Kidney (tissue), 13 donors: ENCODE measurements at regions not wholly inside any gene's neighbourhood (a gene's known extent, or its start where the extent isn't known, plus 50 kb on each side); places are given as distances from the start of the nearest gene placed in this dataset.

ENCODE experiments used
- DNase-seq, 5 donors: peaks; one replicate each; pipeline ENCODE4 v3.0.0-alpha.2; 2013 to 2020
- FAIRE-seq: peaks from 2 replicates; lab custom pipeline; 2012; peaks lifted over from hg19 to GRCh38; lab: Jason Lieb, UNC
- H3K27ac ChIP-seq, 2 donors: one replicate each; pipeline ENCODE4 v1.7.0; 2013; ENCODE audit warnings: low read depth in 2 of 2, low read length in 2 of 2, inconsistent platforms in 1 of 2
- H3K27me3 ChIP-seq: one replicate; pipeline ENCODE4 v1.7.1; 2013; ENCODE audit warnings: low read length, inconsistent platforms; ENCODE audit not compliant: control insufficient read depth, insufficient read depth
- H3K36me3 ChIP-seq, 3 donors: one replicate each; pipeline versions ENCODE4 v1.7.0 to v1.7.1; 2013; ENCODE audit warnings: low read length in 3 of 3, control low read depth in 1 of 3, inconsistent platforms in 1 of 3; ENCODE audit not compliant: insufficient read depth in 3 of 3, control insufficient read depth in 2 of 3
- H3K4me1 ChIP-seq, 3 donors: one replicate each; pipeline versions ENCODE4 v1.7.0 to v1.7.1; 2013; ENCODE audit warnings: low read length in 3 of 3, inconsistent platforms in 1 of 3, low read depth in 1 of 3; ENCODE audit not compliant: control insufficient read depth in 2 of 3, insufficient read depth in 2 of 3
- H3K4me3 ChIP-seq, 3 donors: one replicate each; pipeline versions ENCODE4 v1.7.0 to v1.8.1; 2013; ENCODE audit warnings: low read length in 3 of 3, control low read depth in 1 of 3, inconsistent platforms in 1 of 3
- H3K9ac ChIP-seq, 3 donors: one replicate each; pipeline versions ENCODE4 v1.7.0 to v1.7.1; 2013; ENCODE audit warnings: low read length in 3 of 3, control low read depth in 1 of 3, inconsistent platforms in 1 of 3
- H3K9me3 ChIP-seq, 3 donors: one replicate each; pipeline versions ENCODE4 v1.7.0 to v1.7.1; 2013; ENCODE audit warnings: low read length in 3 of 3, control low read depth in 1 of 3, inconsistent platforms in 1 of 3; ENCODE audit not compliant: control insufficient read depth in 2 of 3, insufficient read depth in 1 of 3
- intact Hi-C: fragments of 100-400 bp; cut with DNase I; formaldehyde crosslinking; loops from one replicate; pipeline ENCODE4 v1.11.1; 2022
- TF ChIP-seq, protein P1 (sequence below): IDR thresholded peaks from 3 replicates; pipeline ENCODE4 v1.5.1; 2012; ENCODE audit warnings: mild to moderate bottlenecking, moderate library complexity, borderline replicate concordance; ENCODE audit not compliant: insufficient read depth; ENCODE audit errors: extremely low read depth
- donor health status: control.
- donor health status: control.
- donor health status: control.
- donor health status: control.
- donor health status: control.
- donor health status: DM: yes; HTN: yes; CAD: no.
- donor health status: Normal renal cell carcinoma (clear cell type).

DNA sequence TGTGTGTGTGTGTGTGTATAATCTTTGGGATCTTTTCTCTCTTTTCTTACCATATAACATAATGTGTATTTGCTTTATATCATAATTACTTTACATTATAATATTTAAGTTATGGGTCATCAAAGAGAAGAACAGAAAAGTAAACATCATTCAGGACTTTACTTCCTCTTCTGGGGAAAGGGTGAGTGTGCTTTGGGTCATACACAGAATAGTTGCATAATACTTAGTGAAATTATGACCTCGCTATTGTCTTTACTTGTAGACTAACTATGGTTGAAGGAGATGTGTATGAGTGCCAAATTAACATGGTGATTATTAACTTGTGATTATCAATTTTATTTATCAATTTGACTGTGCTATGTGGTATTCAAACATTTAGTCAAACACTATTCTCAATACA, 1086.9 kb downstream of the DIPK2A start:
- intact Hi-C loops, result no loop called here
- Histone ChIP-seq H3K36me3 (no peaks in the 10 kb centered on the region), H3K9me3 (peaks cover 0 to 2% (median 0%) of the 10 kb centered on the region in 3 donors), H3K4me3 (no peak overlapping the region), H3K9ac (no peak overlapping the region), H3K4me1 (no peaks in the 10 kb centered on the region), H3K27ac (no peak overlapping the region), H3K27me3 (no peaks in the 10 kb centered on the region)
- DNase-seq (no peak), FAIRE-seq (no peak)
- TF ChIP-seq, protein P1, sequence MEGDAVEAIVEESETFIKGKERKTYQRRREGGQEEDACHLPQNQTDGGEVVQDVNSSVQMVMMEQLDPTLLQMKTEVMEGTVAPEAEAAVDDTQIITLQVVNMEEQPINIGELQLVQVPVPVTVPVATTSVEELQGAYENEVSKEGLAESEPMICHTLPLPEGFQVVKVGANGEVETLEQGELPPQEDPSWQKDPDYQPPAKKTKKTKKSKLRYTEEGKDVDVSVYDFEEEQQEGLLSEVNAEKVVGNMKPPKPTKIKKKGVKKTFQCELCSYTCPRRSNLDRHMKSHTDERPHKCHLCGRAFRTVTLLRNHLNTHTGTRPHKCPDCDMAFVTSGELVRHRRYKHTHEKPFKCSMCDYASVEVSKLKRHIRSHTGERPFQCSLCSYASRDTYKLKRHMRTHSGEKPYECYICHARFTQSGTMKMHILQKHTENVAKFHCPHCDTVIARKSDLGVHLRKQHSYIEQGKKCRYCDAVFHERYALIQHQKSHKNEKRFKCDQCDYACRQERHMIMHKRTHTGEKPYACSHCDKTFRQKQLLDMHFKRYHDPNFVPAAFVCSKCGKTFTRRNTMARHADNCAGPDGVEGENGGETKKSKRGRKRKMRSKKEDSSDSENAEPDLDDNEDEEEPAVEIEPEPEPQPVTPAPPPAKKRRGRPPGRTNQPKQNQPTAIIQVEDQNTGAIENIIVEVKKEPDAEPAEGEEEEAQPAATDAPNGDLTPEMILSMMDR, result no peak

DNA sequence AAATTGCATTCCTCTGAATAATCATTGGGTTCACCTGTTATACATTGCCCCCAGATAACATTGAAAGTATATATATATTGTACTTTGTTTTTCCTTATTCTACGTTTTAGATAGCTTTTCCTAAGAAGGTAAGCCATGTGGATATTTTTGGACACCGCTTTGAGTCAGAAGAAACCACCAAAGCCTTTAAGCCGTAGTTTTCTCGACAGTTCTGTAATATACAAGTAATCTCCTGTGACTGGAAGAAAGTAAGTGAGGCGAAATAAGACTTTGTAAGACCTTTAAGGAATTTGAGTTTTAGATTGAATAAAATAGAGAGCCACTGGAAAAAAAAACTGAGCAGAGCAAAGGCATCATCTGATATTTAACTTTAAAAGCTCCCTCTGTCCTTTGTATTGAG, 1092.0 kb downstream of the DIPK2A start:
- Histone ChIP-seq H3K9me3 (peaks cover 0 to 2% (median 0%) of the 10 kb centered on the region in 3 donors), H3K4me3 (no peak overlapping the region), H3K27ac (no peak overlapping the region), H3K4me1 (no peaks in the 10 kb centered on the region), H3K27me3 (no peaks in the 10 kb centered on the region), H3K36me3 (no peaks in the 10 kb centered on the region), H3K9ac (no peak overlapping the region)
- no peak for FAIRE-seq
- intact Hi-C loops, result no loop called here
- DNase-seq, result no peak
- TF ChIP-seq, protein P1, result no peak

DNA sequence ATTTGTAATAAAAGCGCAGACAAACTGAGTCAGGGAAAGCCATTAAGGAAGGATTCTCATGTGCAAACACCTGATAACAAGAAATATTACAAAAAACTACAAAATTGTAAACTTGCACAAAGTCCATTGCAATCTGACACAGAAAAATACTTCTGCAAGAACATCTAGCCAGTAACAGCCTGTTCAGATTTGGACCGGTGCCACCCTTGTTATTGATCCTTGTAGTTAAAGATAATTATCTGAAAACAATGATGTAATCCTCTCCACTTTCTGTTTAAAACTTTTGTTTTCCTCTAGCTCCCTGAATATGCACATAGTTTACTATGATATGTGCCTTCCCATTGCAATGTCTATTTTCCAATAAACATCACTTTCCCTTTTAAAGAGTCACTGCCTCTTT, 1090.2 kb downstream of the PLOD2 start:
- Histone ChIP-seq H3K9me3 (no peaks in the 10 kb centered on the region), H3K36me3 (no peaks in the 10 kb centered on the region), H3K4me3 (no peak overlapping the region), H3K27me3 (no peaks in the 10 kb centered on the region), H3K9ac (no peak overlapping the region), H3K4me1 (no peaks in the 10 kb centered on the region), H3K27ac (no peak overlapping the region)
- TF ChIP-seq, protein P1, result no peak
- intact Hi-C loops, result no loop called here
- DNase-seq (no peak), FAIRE-seq (no peak)

DNA sequence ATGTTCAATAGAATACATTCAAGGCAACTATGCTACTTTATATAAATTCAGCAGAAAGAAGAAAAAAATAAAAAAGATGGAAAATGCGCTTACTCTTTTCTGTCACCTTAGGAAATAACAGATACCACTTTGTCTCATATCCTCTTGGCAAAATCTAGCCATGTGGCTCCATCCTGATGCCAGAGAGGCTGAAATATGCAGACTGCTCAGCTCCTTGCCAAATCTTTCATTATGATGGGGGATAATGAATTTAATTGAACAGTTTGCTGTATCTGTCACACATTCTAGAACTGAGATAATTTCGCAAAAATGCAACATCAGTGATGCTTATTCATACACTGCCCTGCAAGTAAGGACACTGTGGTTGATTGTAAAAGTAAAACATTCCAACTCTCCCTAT, 1081.5 kb downstream of the PLOD2 start:
- Histone ChIP-seq H3K27me3 (no peaks in the 10 kb centered on the region), H3K9me3 (no peaks in the 10 kb centered on the region), H3K27ac (no peak overlapping the region), H3K36me3 (no peaks in the 10 kb centered on the region), H3K4me1 (no peaks in the 10 kb centered on the region), H3K4me3 (no peak overlapping the region), H3K9ac (no peak overlapping the region)
- TF ChIP-seq, protein P1, result no peak
- DNase-seq (no peak), FAIRE-seq (no peak)
- intact Hi-C loops, result no loop called here
